ENCODE measurements at regions not wholly inside any gene's neighbourhood (a gene's known extent, or its start where the extent isn't known, plus 50 kb on each side); places are given as distances from the start of the nearest gene placed in this dataset.

DNA sequence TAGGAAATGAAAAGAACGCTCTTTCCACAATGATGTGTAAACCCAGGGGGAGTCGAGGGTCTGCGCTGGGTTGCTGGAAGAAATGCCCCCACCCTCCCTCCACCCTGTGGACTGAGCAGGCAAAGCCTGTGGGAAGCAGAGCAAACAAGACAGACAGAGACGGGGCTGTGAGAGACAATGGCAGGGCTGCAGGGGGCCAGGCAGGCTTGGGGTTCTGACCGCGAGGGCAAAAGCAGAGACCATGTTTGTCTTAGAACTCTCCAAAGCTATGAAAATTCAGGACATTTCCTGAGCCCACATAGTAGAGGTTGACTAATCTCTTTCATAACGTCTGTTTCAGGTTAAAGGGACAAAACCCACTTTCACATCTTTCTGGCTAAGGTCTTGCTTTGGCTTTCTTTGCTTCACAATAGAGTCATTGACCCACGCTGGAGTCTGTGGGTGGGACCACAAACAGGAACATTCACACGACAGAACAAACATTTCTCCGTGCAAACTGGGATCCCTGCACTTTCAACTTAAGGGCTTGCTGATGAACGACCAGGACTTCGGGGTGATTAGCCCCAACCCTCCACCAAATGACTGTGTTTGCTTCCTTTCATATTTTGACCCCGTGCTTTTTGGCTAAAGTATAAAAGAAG, 156.0 kb upstream of the TPM1 start:
- TF ChIP-seq, protein P1, sequence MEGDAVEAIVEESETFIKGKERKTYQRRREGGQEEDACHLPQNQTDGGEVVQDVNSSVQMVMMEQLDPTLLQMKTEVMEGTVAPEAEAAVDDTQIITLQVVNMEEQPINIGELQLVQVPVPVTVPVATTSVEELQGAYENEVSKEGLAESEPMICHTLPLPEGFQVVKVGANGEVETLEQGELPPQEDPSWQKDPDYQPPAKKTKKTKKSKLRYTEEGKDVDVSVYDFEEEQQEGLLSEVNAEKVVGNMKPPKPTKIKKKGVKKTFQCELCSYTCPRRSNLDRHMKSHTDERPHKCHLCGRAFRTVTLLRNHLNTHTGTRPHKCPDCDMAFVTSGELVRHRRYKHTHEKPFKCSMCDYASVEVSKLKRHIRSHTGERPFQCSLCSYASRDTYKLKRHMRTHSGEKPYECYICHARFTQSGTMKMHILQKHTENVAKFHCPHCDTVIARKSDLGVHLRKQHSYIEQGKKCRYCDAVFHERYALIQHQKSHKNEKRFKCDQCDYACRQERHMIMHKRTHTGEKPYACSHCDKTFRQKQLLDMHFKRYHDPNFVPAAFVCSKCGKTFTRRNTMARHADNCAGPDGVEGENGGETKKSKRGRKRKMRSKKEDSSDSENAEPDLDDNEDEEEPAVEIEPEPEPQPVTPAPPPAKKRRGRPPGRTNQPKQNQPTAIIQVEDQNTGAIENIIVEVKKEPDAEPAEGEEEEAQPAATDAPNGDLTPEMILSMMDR (IDR thresholded peaks at IDR 0.05 in 8 of 11, conservative IDR thresholded peaks at IDR 0.05 in 3 of 11), result no peak
- TF ChIP-seq POLR2A (IDR thresholded peaks at IDR 0.05), result no peak
